Hepatocyte (in vitro differentiated cells): ENCODE measurements at regions not wholly inside any gene's neighbourhood (a gene's known extent, or its start where the extent isn't known, plus 50 kb on each side); places are given as distances from the start of the nearest gene placed in this dataset.

Source experiments
- DNase-seq: peaks from one replicate; pipeline ENCODE4 v3.0.0-alpha.2; 2016; ENCODE audit warnings: low spot score
- H2AFZ ChIP-seq: fragments of 200-600 bp; sonication (generic); 2 replicates; pipeline ENCODE4 v1.6.0; 2016; ENCODE audit warnings: antibody characterized with exemption, mild to moderate bottlenecking
- H3K27ac ChIP-seq: fragments of 200-600 bp; sonication (generic); 2 replicates; pipeline ENCODE4 v1.5.1; 2016; ENCODE audit warnings: mild to moderate bottlenecking
- H3K27me3 ChIP-seq: fragments of 200-600 bp; sonication (generic); 2 replicates; pipeline ENCODE4 v1.6.1; 2016
- H3K36me3 ChIP-seq: fragments of 200-600 bp; sonication (generic); replicated peaks from 2 replicates; pipeline ENCODE4 v1.5.1; 2016; ENCODE audit warnings: low read depth; ENCODE audit not compliant: insufficient read depth
- H3K4me1 ChIP-seq: fragments of 200-600 bp; sonication (generic); 2 replicates; pipeline ENCODE4 v1.5.1; 2016; ENCODE audit warnings: mild to moderate bottlenecking, moderate library complexity; ENCODE audit not compliant: insufficient read depth
- H3K4me2 ChIP-seq: fragments of 200-600 bp; sonication (generic); 2 replicates; pipeline ENCODE4 v1.6.0; 2016
- H3K4me3 ChIP-seq: fragments of 200-600 bp; sonication (generic); 2 replicates; pipeline ENCODE4 v1.5.1; 2016; ENCODE audit warnings: mild to moderate bottlenecking
- H3K79me2 ChIP-seq: fragments of 200-600 bp; sonication (generic); 2 replicates; pipeline ENCODE4 v1.6.0; 2017; ENCODE audit warnings: mild to moderate bottlenecking
- H3K9me2 ChIP-seq: fragments of 200-600 bp; sonication (generic); replicated peaks from 2 replicates; pipeline ENCODE4 v1.6.0; 2017; ENCODE audit warnings: mild to moderate bottlenecking; ENCODE audit not compliant: insufficient read depth
- H3K9me3 ChIP-seq: fragments of 200-600 bp; sonication (generic); 2 replicates; pipeline ENCODE4 v1.5.1; 2016; ENCODE audit warnings: low read depth, mild to moderate bottlenecking
- H4K20me1 ChIP-seq: fragments of 200-600 bp; sonication (generic); 2 replicates; pipeline ENCODE4 v1.6.0; 2016; ENCODE audit warnings: mild to moderate bottlenecking; ENCODE audit not compliant: insufficient read depth, poor library complexity, severe bottlenecking
- EZH2 ChIP-seq: fragments of 200-600 bp; sonication (generic); IDR thresholded peaks from 2 replicates; pipeline ENCODE4 v1.6.1; 2016; ENCODE audit warnings: antibody characterized with exemption, mild to moderate bottlenecking, borderline replicate concordance
- EZH2phosphoT487 ChIP-seq: fragments of 200-600 bp; sonication (generic); IDR thresholded peaks from one replicate; pipeline ENCODE4 v1.6.1; 2018; ENCODE audit warnings: antibody characterized with exemption, mild to moderate bottlenecking, low read depth, moderate library complexity; ENCODE audit not compliant: unreplicated experiment, severe bottlenecking
- WGBS: methylation state at CpG from one replicate; pipeline ENCODE4 v1.1.6; 2016; ENCODE audit warnings: low lambda C conversion rate; ENCODE audit errors: missing lambda C conversion rate; 5-methylcytosine and 5-hydroxymethylcytosine counted together
- TF ChIP-seq, protein P1 (sequence below): fragments of 200-600 bp; sonication (generic); IDR thresholded peaks from 2 replicates; pipeline ENCODE4 v1.5.1; 2016; ENCODE audit warnings: antibody characterized with exemption, mild to moderate bottlenecking; ENCODE audit not compliant: poor library complexity

DNA sequence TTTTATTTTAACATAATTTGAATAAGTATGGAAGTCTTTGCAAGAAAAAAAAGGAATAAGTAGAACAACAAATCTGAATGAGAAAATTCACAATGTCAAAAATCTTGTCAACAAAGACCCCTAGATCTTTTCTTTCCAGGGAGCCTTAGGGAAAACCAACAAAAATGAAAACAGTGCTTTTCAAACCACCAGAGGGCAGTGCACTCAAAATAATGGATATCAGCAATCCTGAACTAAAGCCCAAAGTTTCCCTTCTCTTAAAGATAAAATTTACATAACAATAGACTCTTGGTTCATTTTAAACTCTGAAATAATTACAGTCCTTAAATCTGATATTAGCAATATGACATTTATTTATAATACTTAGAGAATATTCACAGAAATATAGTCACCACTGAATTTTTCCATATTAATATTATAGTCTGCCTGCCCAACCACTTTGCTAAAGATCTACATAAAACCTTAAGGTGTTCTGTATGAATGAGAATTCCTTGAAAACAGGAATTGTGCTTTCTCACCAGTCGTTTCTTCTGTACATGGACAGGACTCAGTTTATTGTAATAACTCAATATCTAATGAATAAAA is 105.3 kb upstream of the BMP5 start:
- no peak overlapping the region for H2AFZ ChIP-seq
- no peak overlapping the region for H3K4me3 ChIP-seq
- peak; percentile 65 for DNase-seq
- no peaks in the 10 kb centered on the region for H3K27me3 ChIP-seq
- H3K9me2 ChIP-seq = no peaks in the 10 kb centered on the region
- no peaks in the 10 kb centered on the region for H3K9me3 ChIP-seq
- H4K20me1 ChIP-seq = no peaks in the 10 kb centered on the region
- H3K4me1 ChIP-seq = no peaks in the 10 kb centered on the region
- no peaks in the 10 kb centered on the region for H3K79me2 ChIP-seq
- H3K36me3 ChIP-seq = no peaks in the 10 kb centered on the region
- no peak overlapping the region for H3K4me2 ChIP-seq
- WGBS = 8% methylated on average over 1 of the region's 1 CpG
- TF ChIP-seq, protein P1, sequence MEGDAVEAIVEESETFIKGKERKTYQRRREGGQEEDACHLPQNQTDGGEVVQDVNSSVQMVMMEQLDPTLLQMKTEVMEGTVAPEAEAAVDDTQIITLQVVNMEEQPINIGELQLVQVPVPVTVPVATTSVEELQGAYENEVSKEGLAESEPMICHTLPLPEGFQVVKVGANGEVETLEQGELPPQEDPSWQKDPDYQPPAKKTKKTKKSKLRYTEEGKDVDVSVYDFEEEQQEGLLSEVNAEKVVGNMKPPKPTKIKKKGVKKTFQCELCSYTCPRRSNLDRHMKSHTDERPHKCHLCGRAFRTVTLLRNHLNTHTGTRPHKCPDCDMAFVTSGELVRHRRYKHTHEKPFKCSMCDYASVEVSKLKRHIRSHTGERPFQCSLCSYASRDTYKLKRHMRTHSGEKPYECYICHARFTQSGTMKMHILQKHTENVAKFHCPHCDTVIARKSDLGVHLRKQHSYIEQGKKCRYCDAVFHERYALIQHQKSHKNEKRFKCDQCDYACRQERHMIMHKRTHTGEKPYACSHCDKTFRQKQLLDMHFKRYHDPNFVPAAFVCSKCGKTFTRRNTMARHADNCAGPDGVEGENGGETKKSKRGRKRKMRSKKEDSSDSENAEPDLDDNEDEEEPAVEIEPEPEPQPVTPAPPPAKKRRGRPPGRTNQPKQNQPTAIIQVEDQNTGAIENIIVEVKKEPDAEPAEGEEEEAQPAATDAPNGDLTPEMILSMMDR = peak; percentile 92
- TF ChIP-seq EZH2phosphoT487 (no peak), EZH2 (no peak)
- H3K27ac ChIP-seq = no peak overlapping the region

- TF ChIP-seq EZH2 = no peak
- TF ChIP-seq, protein P1 = no peak
- TF ChIP-seq EZH2phosphoT487 = no peak
- H4K20me1 ChIP-seq = no peaks in the 10 kb centered on the region
- no peaks in the 10 kb centered on the region for H3K9me3 ChIP-seq
- no peaks in the 10 kb centered on the region for H3K9me2 ChIP-seq
- H3K27ac ChIP-seq = no peak overlapping the region
- no peaks in the 10 kb centered on the region for H3K79me2 ChIP-seq
- H2AFZ ChIP-seq = no peak overlapping the region
- DNase-seq = no peak
- no peaks in the 10 kb centered on the region for H3K4me1 ChIP-seq
- no peaks in the 10 kb centered on the region for H3K36me3 ChIP-seq
- no peak overlapping the region for H3K4me3 ChIP-seq
- H3K27me3 ChIP-seq = no peaks in the 10 kb centered on the region
- H3K4me2 ChIP-seq = no peak overlapping the region
These were observed 104.1 kb upstream of the BMP5 start for GRCh38 chr6:55979526-55979925.

DNA sequence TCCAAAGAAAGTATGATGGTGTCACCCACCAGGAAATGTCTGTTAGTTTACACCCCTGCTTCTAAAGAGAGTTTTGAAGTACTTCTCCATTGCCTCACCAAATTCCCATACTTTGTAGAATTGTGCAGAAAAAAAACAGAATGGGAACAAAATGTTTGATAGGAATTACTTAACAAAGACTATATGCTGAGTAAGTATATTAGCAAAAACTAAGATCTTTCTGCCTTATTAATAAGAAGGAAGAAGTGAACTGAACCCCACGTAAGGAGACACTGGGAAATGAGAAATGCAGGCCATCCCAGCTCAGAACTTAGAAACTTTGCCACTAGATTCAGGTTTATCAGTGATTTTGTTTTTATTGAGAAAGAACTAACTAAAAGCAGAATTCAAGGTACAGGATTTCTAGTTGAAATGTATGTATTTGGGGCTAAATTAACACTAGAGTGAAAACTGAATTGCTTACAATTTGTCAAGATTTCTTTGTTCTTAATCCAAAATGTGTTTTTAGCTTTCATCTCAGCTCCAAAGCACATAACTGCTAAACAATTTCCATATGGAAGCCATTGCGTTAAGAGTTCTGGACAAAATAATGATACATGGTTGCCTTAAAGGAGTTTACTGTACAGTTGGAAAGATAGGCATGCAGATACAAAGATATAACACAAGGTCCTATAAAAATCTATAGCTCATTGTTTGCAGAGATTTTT is 102.7 kb upstream of the BMP5 start:
- no peaks in the 10 kb centered on the region for H3K27me3 ChIP-seq
- 49% methylated on average over 2 of the region's 2 CpGs for WGBS
- H3K9me3 ChIP-seq = no peaks in the 10 kb centered on the region
- H2AFZ ChIP-seq = no peak overlapping the region
- H4K20me1 ChIP-seq = no peaks in the 10 kb centered on the region
- no peaks in the 10 kb centered on the region for H3K36me3 ChIP-seq
- TF ChIP-seq, protein P1 = no peak
- TF ChIP-seq EZH2 (no peak), EZH2phosphoT487 (no peak)
- DNase-seq = no peak
- H3K79me2 ChIP-seq = no peaks in the 10 kb centered on the region
- no peaks in the 10 kb centered on the region for H3K4me1 ChIP-seq
- no peak overlapping the region for H3K4me3 ChIP-seq
- H3K27ac ChIP-seq = peak overlapping the region; percentile 63
- no peak overlapping the region for H3K4me2 ChIP-seq
- H3K9me2 ChIP-seq = no peaks in the 10 kb centered on the region
